Left lobe of liver (tissue), 2 donors: ENCODE measurements at regions not wholly inside any gene's neighbourhood (a gene's known extent, or its start where the extent isn't known, plus 50 kb on each side); places are given as distances from the start of the nearest gene placed in this dataset.
"Not testable (repeated sequence)": the region's sequence is repeated elsewhere in the genome, so short reads cannot be mapped to it uniquely, and the experiment has no call there.

ENCODE experiments used
- ATAC-seq: fragments of 200-7000 bp; cut with Tn5 transposase; one replicate; pipeline ENCODE4 v1.9.1; 2020; ENCODE audit warnings: mild to moderate bottlenecking, moderate library complexity
- DNase-seq: peaks from one replicate; pipeline ENCODE4 v3.0.0-alpha.2; 2020; ENCODE audit warnings: low spot score
- donor health status: DM: no; HTN: no; CAD: no; lungs with moderate emphysema.
- donor health status: DM: no; HTN: yes; CAD: no.

DNA sequence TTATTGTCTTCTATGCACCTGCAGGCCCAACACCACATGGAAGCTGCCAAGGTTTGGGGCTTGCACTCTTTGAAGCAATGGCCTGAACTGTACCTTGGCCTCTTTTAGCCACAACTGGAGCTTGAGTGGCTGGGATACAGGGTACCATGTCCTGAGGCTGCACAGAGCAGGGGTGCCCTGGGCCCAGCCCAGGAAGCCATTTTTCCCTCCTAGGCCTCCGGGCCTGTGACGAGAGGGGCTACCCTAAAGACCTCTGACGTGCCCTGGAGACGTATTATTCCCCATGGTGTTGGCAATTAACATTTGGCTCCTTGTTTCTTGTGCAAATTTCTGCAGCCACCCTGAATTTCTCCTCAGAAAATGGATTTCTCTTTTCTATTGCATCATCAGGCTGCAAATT, 519.9 kb upstream of the MAGEB18 start:
- DNase-seq (no peak), ATAC-seq (no peak)

DNA sequence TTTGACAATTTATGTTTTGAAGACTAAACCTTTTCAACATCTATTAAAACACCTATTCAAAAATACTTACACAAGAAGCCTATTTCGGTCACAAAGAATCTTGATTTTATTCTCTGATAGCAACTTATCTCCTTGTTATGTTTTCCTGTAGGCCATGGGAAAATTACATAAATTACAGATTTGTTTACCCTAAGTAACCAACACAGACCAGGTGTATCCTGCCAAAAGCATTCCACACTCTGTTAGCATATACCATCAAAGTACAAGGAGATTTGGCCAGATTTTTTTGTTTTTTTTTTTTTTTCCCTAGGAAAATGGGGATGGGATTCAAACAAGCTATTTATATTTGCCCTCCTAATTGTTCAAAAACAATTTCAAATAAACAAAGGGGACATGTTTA, 497.9 kb upstream of the MAGEB18 start:
- no peak for ATAC-seq
- DNase-seq, result no peak

DNA sequence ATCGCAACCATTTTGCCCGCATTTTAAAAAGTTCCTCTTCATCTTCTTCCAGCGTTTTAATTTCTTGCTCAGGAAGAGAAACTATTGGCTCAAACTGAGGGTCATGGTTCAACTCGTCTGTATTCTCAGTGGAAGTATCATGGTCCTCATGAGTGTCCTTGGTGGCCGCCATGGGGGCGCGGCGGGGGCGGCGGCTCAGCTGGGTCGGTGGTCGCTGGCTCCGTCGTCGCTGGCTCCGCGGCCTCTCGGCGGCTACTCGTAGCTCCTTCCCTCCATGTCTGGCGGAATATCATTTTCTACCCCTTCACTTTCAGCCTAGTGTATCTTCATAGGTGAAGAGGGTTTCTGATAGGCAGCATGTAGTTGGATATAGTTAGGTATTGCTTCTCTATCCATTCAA, 492.0 kb upstream of the MAGEB18 start:
- ATAC-seq, result no peak
- no peak for DNase-seq

DNA sequence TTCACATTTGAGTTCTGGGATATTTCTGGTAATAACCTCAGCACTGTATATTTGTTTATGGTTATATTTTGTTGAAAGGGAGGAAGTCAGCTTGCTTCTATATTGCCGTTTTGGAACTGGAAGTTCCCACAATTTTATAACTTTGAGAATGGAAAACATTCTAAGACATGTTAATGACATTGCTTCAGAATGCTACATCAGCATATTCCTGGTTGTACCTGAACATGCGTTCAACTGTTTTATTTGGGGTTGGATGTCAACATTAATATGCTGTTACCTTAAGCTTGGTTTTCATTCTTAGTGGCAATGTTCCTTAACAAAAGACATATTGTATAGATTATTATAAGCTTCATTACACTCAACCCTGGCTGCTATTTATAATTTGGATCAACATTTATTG, 489.4 kb upstream of the MAGEB18 start:
- ATAC-seq (no peak), DNase-seq (no peak)

DNA sequence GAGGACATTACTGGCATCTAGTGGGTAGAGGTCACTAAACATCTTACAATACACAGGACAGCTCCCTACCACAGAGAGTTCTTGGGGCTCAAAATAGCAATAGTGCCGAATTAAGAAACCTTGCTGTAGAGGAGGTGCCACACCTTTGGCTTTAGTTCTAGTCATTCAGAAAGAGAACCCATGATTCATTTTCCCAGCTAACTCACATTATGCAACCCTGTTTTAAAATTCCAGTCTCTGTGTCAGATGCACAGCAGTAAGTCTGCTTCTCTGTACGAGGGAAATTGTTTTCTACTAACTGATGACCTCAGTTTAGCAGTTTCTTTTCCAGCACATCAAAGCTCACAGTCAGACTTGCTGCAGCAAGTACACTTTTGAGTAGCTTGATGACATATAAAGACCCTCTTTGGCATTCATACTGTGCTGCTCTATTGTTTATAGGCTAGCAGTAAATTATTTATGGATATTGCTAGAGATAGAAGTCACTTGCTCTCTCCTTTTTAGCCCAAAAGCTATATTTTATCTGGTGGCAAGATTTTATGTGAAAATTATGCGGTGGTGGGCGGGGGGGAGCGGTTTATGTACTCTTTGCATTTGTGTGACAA, 487.8 kb upstream of the MAGEB18 start:
- DNase-seq (no peak), ATAC-seq (no peak)

DNA sequence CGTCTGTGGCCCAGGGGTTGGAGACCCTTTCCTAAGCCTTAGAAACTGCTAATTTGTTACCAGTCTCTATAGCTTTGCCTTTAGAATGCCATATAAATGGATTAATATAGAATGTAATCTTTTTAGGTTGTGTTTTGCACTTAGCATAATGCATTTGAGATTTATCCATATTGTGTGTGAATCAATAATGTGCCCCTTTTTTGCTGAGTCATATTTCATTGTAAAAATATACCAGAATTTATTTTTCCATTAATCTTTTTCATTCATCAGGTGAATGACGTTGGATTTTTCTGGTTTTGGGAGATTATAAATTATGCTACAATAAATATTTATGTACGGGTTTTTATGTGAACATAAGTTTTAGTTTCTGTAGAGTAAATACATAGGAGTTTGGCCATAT, 478.8 kb upstream of the MAGEB18 start:
- ATAC-seq, result no peak

DNA sequence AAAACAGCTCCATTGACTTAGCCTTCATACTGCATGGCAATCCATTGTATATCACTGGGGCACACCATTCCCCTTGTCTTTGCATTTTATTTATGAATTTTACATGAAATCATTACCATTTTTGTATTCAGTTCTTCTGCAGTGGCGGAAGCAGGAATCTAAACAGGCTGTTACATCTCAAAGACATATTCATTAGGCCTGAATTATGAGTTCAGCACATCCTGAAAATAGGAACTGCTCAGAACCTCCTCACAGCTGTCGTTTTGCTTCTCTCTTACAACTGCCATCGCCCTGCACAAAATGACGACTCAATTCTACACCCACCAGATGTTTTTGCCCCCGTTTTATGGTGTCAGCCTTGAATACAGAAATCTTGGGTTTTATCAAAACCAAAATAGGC, 474.4 kb upstream of the MAGEB18 start:
- DNase-seq (no peak), ATAC-seq (no peak)

More for the DNA sequence above, 478.8 kb upstream of the MAGEB18 start:
- no peak for DNase-seq

DNA sequence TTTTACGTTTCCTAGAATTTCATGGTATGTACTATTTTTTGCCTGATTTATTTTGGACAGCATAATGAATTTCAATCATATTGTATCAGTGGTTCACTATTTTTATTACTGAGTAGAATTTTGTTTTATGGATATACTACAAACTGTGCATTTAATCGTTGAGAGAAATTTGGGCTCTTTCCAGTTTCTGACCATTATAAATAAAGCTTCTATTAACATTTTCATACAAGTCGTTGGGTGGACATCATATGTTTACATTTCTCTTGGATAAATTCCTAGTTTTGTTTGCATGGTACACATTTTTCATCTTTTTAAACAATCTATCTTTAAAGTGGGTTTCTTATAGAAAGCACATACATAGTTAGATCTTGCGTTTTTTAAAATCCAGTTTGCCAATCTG, 472.7 kb upstream of the MAGEB18 start:
- no peak for DNase-seq
- ATAC-seq, result no peak

DNA sequence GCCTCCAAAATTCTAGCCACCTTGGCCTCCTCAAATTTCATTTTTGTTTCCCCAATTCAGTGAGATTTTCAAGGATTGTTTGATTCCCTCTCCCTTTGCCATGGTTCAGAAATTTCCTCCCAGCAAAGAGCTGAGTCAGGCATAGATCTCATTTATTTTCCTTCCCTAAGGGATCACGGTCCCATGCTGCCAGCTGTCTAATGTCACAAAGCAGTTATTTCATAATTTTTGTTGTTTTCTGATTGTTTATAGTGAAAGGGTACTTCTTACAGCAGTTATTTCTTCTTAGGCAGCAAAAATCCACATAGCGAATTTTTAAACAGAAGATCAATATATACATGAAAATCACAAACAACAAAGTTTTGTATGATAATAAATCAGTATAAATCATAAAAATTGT, 470.5 kb upstream of the MAGEB18 start:
- DNase-seq, result no peak
- ATAC-seq, result no peak

DNA sequence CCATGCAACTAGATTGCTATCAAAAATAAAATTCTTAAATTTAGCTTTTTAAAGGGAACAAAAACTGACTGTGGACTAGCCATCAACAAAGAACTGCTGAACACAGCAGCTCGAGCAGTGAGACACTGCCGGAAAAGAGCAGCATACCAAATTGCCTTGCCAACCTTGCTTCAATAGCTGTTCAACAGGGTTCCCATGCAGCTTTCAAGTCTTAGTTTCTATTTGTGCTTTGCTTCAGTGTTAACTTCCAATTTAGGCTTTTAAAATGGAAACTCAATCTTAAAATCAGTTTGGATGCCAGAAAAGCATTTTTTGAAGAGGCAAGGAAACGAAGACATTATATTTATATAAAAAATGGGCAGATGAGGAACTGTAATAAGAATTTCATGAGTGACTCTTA, 463.4 kb upstream of the MAGEB18 start:
- ATAC-seq, result no peak

DNA sequence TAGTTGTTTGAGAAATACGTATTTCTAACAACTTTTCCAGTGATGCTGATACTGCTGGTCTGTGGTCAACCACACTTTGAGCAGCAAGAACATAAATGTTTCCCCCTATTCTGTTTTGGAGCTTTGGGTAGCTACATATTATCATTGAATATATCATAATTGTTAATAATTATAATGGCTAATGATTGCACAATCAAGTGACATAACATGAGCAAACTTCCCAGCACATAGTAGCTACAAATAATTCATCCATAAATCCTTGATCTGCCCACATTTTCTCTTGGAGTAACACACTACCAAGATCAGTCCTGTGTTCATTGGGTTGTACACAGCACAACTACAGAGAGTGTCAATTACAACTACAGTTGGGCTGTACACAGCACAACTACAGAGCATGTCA, 436.3 kb upstream of the MAGEB18 start:
- DNase-seq (no peak), ATAC-seq (no peak)

More for the DNA sequence above, 463.4 kb upstream of the MAGEB18 start:
- DNase-seq, result no peak

DNA sequence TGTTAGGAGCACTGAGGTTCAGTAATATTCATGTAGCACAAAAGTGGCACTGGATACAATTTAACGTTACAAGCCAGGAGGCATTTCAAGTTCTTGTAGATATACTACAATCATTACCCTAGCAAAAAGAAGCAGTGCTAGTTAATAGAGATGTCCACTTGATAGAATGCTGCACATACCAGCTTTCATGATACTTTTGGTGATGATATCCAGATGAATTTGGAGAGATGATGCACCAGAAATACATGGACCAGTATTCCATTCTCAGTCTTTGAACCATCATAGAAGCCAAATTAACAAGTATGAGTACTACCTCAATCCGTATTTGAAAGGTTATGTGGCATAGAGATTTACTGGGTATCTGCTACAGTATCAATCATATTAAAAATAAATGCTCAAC, 421.0 kb upstream of the MAGEB18 start:
- DNase-seq (no peak), ATAC-seq (no peak)

DNA sequence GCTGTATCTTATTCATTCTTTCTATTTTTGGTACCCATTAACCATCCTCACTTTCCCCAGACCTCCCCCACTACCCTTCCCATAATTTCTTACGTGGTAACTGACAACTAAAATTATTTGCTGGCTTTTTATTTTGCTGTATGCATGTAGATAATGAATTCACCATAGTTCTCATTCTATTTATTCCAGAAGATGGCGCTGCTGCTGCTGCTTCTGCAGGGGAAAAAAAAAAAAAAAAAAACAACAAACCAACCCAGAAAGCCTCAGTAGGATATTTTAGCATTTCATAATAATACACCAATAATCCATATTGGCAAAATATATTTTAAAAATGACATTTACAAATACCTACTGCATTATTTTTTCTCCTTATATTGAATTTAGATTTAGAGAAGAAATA, 416.6 kb upstream of the MAGEB18 start:
- ATAC-seq, result no peak
- no peak for DNase-seq

DNA sequence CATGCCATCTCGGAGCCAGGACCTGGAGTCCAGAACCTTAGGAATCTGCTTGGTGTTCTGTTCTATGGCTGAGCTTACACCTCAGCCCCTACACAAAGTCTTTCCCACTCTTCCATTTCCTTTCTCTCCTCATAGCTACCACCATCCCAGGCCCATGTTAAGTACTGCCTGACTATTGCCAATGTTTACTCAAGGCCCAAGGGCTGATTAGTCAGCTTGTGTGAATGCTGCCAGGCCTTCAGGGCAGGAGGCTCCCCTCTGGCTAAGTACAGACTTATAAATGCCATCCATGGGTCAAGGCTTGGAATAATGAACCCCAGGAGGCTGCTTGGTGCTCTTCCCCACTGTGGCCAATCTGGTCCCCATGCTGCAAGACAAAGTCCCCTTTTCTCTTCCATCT, 411.6 kb upstream of the MAGEB18 start:
- no peak for ATAC-seq
- no peak for DNase-seq

DNA sequence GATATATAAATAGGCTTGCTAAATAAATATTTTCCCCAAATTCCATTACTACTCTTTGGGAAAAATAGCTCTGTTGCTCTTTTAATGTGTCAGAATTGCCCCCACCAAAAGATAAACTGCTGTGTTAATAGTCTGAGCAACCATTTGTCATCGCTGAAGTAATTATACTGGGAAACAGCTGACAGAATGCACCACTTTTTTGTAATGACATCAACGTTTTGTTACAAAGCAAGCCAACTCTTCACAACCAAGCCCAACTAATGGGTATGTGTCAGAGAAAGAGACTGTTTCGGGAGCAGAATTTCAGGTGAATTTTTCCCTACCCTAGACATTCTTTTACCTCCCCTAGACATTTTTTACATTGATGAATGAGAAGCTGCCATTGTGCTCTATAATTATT, 405.0 kb upstream of the MAGEB18 start:
- ATAC-seq, result no peak
- DNase-seq, result no peak

DNA sequence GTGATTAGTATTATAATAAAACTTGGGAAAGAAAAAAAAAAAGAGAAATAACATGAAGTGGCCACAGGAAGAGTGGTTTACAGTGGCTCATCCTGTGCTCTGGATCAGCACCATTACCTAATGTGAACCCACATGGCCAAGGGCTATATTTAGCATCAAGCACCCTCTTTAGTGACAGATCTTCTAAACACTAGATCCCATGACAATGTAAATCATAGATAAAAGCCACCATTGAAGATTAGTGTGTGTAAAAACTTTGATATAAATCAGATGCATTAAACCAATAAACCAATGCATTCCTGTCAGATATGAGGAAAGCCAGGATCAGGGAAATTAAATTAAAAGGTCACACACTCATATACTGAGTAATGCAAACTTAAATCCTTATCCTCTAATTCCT, 400.6 kb upstream of the MAGEB18 start:
- no peak for ATAC-seq
- DNase-seq, result no peak

DNA sequence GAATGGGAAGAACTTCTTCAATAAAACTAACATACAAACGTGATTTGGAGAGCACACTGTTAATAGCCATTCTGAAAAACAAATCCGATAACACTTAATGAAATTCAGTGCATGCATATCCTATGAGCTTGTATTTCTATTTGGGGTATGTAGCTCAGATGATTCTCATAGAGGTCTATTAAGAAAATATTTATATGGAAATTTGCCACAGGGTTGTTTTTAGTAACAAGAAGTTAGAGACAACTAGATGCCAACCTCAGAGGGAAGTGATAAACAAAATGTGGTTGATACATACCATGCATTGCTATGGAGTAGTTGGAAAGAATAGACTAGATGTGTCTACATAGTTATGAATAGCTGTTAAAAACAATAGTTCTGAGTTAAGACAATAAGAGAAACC, 395.8 kb upstream of the MAGEB18 start:
- no peak for ATAC-seq

DNA sequence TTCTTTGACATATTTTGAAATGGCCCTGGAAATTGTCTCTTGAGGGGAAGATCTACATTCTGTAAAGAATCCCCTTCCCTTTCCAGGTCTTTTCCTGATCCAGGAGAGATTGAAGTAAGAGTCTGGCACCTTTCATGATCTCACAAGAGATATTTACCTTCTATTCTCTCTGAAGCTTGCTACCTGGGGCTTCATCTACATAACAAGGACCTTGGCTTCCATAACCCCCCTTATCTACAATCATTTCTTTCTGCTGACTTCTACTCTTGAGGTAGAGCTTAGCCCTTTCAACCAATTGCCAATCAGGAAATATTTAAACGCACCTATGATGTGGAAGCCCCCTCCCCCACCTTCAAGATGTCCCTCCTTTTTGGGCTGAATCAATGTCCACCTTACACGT, 383.7 kb upstream of the MAGEB18 start:
- ATAC-seq (no peak), DNase-seq (no peak)

More for the DNA sequence above, 395.8 kb upstream of the MAGEB18 start:
- DNase-seq, result no peak

DNA sequence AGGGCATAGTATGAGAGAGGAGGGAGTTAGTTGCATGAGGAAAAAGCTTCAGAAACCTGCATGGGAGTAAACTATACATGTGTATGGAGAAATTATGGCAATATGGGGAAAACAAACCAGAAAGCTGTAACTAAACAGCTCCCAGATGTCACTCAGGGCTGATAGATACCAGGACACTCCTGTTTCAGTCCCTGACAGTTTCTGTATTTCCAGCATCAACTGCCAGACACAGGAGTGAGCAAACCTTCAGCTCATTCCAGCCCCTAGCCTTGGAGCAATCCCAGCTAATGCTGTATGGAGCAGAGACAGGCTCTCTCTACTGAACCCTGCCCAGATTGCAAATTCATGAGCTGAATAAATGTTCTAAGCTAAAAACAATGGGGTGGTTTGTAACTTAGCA, 382.9 kb upstream of the MAGEB18 start:
- ATAC-seq (no peak), DNase-seq (no peak)

DNA sequence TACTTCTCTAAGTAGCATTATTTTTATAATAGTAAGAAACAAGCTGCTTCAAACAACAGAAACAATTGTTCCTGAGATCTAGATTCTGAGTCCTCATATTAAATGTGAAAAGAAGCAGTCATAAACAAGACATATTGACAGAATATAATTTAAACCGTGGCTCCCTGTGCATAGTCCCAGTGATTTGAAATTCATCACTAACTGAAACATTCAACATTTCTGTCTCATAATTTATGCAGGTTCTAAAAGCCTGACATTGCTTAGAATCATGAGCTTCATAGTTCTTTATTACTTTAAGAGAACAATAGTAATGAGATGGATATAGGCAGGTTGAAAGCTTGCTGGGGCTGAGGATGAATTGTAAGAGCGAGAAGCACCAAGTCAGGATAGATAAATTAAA, 375.5 kb upstream of the MAGEB18 start:
- DNase-seq, result no peak
- no peak for ATAC-seq

DNA sequence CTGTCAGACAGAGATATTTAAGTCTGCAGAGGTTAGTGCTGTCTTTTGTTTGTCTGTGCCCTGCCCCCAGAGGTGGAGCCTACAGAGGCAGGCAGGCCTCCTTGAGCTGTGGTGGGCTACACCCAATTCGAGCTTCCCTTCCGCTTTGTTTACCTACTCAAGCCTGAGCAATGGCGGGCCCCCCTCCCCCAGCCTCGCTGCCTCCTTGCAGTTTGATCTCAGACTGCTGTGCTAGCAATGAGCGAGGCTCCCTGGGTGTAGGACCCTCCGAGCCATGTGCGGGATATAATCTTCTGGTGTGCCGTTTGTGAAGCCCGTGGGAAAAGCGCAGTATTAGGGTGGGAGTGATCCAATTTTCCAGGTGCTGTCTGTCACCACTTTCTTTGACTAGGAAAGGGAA, 366.3 kb upstream of the MAGEB18 start:
- ATAC-seq, DNase-seq: not testable (repeated sequence)

DNA sequence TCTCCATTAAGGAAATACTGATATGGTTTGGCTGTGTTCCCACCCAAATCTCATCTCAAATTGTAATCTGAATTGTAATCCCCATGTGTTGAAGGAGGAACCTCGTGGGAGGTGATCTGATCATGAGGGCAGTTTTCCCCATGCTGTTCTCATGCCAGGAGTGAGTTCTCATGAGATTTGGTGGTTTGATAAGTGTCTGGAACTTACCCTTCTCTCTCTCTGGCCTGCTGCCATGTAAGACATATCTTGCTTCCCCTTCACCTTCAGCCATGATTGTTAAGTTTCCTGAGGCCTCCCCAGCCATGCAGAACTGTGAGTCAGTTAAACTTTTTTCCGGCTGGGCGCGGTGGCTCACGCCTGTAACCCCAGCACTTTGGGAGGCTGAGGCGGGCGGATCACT, 340.3 kb upstream of the MAGEB18 start:
- DNase-seq, ATAC-seq: not testable (repeated sequence)

DNA sequence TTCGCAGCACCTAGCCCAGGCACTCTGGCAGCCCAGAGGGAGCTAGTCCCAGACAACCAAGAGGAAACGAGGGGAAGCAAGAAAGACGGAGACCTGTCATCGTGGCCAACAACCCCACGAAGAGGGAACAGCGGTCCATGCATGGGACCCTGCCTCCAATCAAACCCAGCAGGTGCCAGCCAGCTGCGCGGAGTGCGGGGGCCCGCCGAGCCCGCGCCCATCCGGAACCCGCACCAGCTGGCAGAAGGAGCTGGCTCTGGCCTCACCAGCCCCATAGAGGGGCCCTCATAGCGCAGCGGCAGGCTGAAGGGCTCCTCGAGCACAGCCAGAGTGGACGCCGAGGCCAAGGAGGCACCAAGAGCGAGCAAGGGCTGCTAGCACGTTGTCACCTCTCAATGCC, 332.4 kb upstream of the MAGEB18 start:
- no peak for ATAC-seq
- DNase-seq, result no peak

DNA sequence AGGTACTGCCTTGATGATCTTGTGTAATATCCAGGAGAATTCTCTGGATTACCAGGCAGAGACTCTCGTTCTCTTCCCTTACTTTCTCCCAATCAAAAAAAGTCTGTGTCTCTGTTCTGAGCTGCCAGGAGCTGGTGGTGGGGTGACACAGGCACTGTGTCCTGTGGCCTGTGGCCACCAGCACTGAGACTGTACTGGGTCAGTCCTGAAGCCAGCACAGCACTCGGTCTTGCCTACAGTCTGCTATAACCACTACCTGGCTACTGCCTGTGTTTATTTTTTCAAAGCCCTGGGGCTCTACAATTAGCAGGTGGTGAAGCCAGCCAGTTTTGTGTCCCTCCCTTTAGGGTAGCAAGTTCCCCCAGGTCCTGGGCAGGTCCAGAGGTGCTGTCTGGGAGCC, 331.1 kb upstream of the MAGEB18 start:
- ATAC-seq, result no peak
- no peak for DNase-seq
